ENCODE measurements at regions not wholly inside any gene's neighbourhood (a gene's known extent, or its start where the extent isn't known, plus 50 kb on each side); places are given as distances from the start of the nearest gene placed in this dataset.

GRCh38 chr2:104545055-104545454 is 308.9 kb upstream of the POU3F3 start:
- Histone ChIP-seq H3K36me3 (ENCODE audit: control insufficient read depth in 2 of 2, insufficient read depth in 2 of 2, low read length in 1 of 2) (no peaks in the 10 kb centered on the region), H3K9me3 (ENCODE audit: control insufficient read depth in 2 of 2, insufficient read depth in 1 of 2, low read length in 1 of 2) (no peaks in the 10 kb centered on the region), H3K4me1 (ENCODE audit: control insufficient read depth in 2 of 2, insufficient read depth in 2 of 2, low read length in 2 of 2) (no peaks in the 10 kb centered on the region), H3K27me3 (ENCODE audit: control insufficient read depth in 2 of 2, insufficient read depth in 1 of 2, low read length in 1 of 2) (no peaks in the 10 kb centered on the region), H3K4me3 (ENCODE audit: low read length in 2 of 2) (no peak overlapping the region), H3K27ac (ENCODE audit: low read depth in 1 of 2, low read length in 1 of 2) (no peak overlapping the region)
- DNase-seq (ENCODE audit: low read depth in 6 of 9, low spot score in 9 of 9): no peak
- 98% methylated on average over 6 of the region's 6 CpGs for WGBS

- H3K36me3 ChIP-seq (ENCODE audit: control insufficient read depth in 2 of 2, insufficient read depth in 2 of 2, low read length in 1 of 2): no peaks in the 10 kb centered on the region
- DNase-seq (ENCODE audit: low read depth in 6 of 9, low spot score in 9 of 9): no peak
- no peaks in the 10 kb centered on the region for H3K27me3 ChIP-seq (ENCODE audit: control insufficient read depth in 2 of 2, insufficient read depth in 1 of 2, low read length in 1 of 2)
- H3K27ac ChIP-seq (ENCODE audit: low read depth in 1 of 2, low read length in 1 of 2): no peak overlapping the region
- 96% methylated on average over 1 of the region's 1 CpG for WGBS
- H3K9me3 ChIP-seq (ENCODE audit: control insufficient read depth in 2 of 2, insufficient read depth in 1 of 2, low read length in 1 of 2): no peaks in the 10 kb centered on the region
- H3K4me1 ChIP-seq (ENCODE audit: control insufficient read depth in 2 of 2, insufficient read depth in 2 of 2, low read length in 2 of 2): no peaks in the 10 kb centered on the region
- no peak overlapping the region for H3K4me3 ChIP-seq (ENCODE audit: low read length in 2 of 2)
These were observed 307.4 kb upstream of the POU3F3 start for GRCh38 chr2:104546537-104546936.

- Histone ChIP-seq H3K9me3 (ENCODE audit: control insufficient read depth in 2 of 2, insufficient read depth in 1 of 2, low read length in 1 of 2) (no peaks in the 10 kb centered on the region), H3K27ac (ENCODE audit: low read depth in 1 of 2, low read length in 1 of 2) (no peak overlapping the region), H3K4me1 (ENCODE audit: control insufficient read depth in 2 of 2, insufficient read depth in 2 of 2, low read length in 2 of 2) (no peaks in the 10 kb centered on the region), H3K36me3 (ENCODE audit: control insufficient read depth in 2 of 2, insufficient read depth in 2 of 2, low read length in 1 of 2) (no peaks in the 10 kb centered on the region), H3K4me3 (ENCODE audit: low read length in 2 of 2) (no peak overlapping the region), H3K27me3 (ENCODE audit: control insufficient read depth in 2 of 2, insufficient read depth in 1 of 2, low read length in 1 of 2) (no peaks in the 10 kb centered on the region)
- no peak for DNase-seq (ENCODE audit: low read depth in 6 of 9, low spot score in 9 of 9)
- 98% methylated on average over 7 of the region's 7 CpGs for WGBS
These were observed 306.7 kb upstream of the POU3F3 start for GRCh38 chr2:104547221-104547620.

DNA sequence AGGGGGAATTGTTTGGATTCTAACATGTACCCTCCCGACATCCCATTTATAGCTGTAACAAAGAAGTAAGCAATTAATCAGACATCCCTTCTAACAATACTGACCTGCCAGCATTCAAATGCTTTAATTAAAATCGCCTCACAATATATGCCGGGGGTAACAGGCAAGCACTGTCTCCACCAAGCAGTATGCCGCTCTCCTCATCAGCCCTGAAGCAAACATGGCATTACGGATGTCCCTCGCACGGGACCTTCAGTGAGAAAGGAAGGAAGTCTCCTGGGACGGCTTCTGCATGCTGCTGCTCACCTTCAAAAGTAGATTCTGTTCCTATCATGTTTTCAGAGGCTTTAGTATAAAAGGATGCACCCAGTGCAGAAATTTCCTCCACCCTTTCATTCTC is 292.7 kb upstream of the POU3F3 start:
- no peak for DNase-seq (ENCODE audit: low read depth in 6 of 9, low spot score in 9 of 9)
- Histone ChIP-seq H3K4me1 (ENCODE audit: control insufficient read depth in 2 of 2, insufficient read depth in 2 of 2, low read length in 2 of 2) (no peaks in the 10 kb centered on the region), H3K27ac (ENCODE audit: low read depth in 1 of 2, low read length in 1 of 2) (no peak overlapping the region), H3K27me3 (ENCODE audit: control insufficient read depth in 2 of 2, insufficient read depth in 1 of 2, low read length in 1 of 2) (no peaks in the 10 kb centered on the region), H3K4me3 (ENCODE audit: low read length in 2 of 2) (no peak overlapping the region), H3K9me3 (ENCODE audit: control insufficient read depth in 2 of 2, insufficient read depth in 1 of 2, low read length in 1 of 2) (no peaks in the 10 kb centered on the region), H3K36me3 (ENCODE audit: control insufficient read depth in 2 of 2, insufficient read depth in 2 of 2, low read length in 1 of 2) (no peaks in the 10 kb centered on the region)
- WGBS: 91% methylated on average over 8 of the region's 8 CpGs

DNA sequence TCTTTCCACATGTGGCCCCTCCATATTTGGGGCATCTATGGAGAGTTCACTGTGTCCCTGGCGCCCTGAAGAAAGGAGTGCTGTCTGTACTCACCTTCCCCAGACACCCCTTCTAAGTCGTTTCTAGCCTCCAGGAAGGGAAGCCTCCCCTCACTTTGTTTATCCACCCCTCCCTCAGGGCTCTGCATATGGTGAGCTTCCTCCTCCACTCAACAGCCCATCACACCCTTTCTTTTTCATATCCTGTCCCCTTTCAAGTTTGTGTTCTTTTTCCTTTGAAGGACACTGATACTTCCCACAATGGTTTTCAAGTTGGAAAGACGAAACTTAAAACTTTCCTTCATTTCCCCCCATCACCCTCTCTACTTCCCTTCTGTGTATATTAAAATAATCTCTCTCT is 291.4 kb upstream of the POU3F3 start:
- 75% methylated on average over 3 of the region's 3 CpGs for WGBS
- Histone ChIP-seq H3K4me3 (ENCODE audit: low read length in 2 of 2) (no peak overlapping the region), H3K9me3 (ENCODE audit: control insufficient read depth in 2 of 2, insufficient read depth in 1 of 2, low read length in 1 of 2) (no peaks in the 10 kb centered on the region), H3K4me1 (ENCODE audit: control insufficient read depth in 2 of 2, insufficient read depth in 2 of 2, low read length in 2 of 2) (peaks cover 0 to 3% of the 10 kb centered on the region in 2 donors), H3K36me3 (ENCODE audit: control insufficient read depth in 2 of 2, insufficient read depth in 2 of 2, low read length in 1 of 2) (no peaks in the 10 kb centered on the region), H3K27ac (ENCODE audit: low read depth in 1 of 2, low read length in 1 of 2) (no peak overlapping the region), H3K27me3 (ENCODE audit: control insufficient read depth in 2 of 2, insufficient read depth in 1 of 2, low read length in 1 of 2) (no peaks in the 10 kb centered on the region)
- DNase-seq (ENCODE audit: low read depth in 6 of 9, low spot score in 9 of 9): no peak

DNA sequence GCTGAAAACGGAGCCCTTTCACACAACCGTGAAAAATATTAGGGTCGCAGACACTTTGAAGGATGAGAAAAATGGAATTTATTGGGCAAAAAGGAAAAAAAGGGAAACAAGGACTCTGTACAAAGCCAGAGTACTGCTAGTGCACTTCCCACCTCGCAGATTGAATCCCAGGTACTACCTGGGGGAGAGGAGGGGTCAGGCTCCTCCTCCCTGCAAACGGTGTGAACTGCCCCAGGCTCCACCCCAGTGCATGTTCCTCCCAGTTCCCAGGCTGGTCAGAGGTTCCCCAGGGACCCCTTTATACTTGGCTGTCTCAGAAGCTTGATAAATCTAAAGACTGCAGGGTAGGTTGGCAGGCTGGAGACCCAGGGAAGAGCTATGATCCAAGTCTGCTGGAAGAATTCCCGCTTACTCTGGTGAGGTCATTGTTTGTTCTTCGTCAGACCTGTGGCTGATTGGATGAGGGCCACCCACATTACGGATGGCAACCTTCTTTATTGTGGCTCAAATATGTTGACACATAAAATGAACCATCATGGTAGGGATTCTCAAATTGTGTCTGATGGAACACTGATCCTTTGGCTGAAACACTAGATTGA is 290.4 kb upstream of the POU3F3 start:
- no peak overlapping the region for H3K4me3 ChIP-seq (ENCODE audit: low read length in 2 of 2)
- H3K36me3 ChIP-seq (ENCODE audit: control insufficient read depth in 2 of 2, insufficient read depth in 2 of 2, low read length in 1 of 2): no peaks in the 10 kb centered on the region
- no peak for DNase-seq (ENCODE audit: low read depth in 6 of 9, low spot score in 9 of 9)
- 93% methylated on average over 8 of the region's 8 CpGs for WGBS
- no peaks in the 10 kb centered on the region for H3K9me3 ChIP-seq (ENCODE audit: control insufficient read depth in 2 of 2, insufficient read depth in 1 of 2, low read length in 1 of 2)
- no peaks in the 10 kb centered on the region for H3K27me3 ChIP-seq (ENCODE audit: control insufficient read depth in 2 of 2, insufficient read depth in 1 of 2, low read length in 1 of 2)
- no peak overlapping the region for H3K27ac ChIP-seq (ENCODE audit: low read depth in 1 of 2, low read length in 1 of 2)
- H3K4me1 ChIP-seq (ENCODE audit: control insufficient read depth in 2 of 2, insufficient read depth in 2 of 2, low read length in 2 of 2): peaks cover 0 to 3% of the 10 kb centered on the region in 2 donors

GRCh38 chr2:104568247-104568646 is 285.7 kb upstream of the POU3F3 start:
- H3K27me3 ChIP-seq (ENCODE audit: control insufficient read depth in 2 of 2, insufficient read depth in 1 of 2, low read length in 1 of 2): no peaks in the 10 kb centered on the region
- no peak overlapping the region for H3K27ac ChIP-seq (ENCODE audit: low read depth in 1 of 2, low read length in 1 of 2)
- WGBS: 98% methylated on average over 4 of the region's 4 CpGs
- no peak overlapping the region for H3K4me3 ChIP-seq (ENCODE audit: low read length in 2 of 2)
- no peaks in the 10 kb centered on the region for H3K9me3 ChIP-seq (ENCODE audit: control insufficient read depth in 2 of 2, insufficient read depth in 1 of 2, low read length in 1 of 2)
- H3K36me3 ChIP-seq (ENCODE audit: control insufficient read depth in 2 of 2, insufficient read depth in 2 of 2, low read length in 1 of 2): no peaks in the 10 kb centered on the region
- H3K4me1 ChIP-seq (ENCODE audit: control insufficient read depth in 2 of 2, insufficient read depth in 2 of 2, low read length in 2 of 2): peaks cover 0 to 3% of the 10 kb centered on the region in 2 donors
- DNase-seq (ENCODE audit: low read depth in 6 of 9, low spot score in 9 of 9): no peak

- H3K27me3 ChIP-seq (ENCODE audit: control insufficient read depth in 2 of 2, insufficient read depth in 1 of 2, low read length in 1 of 2): no peaks in the 10 kb centered on the region
- peaks cover 4 to 15% of the 10 kb centered on the region in 2 donors for H3K4me1 ChIP-seq (ENCODE audit: control insufficient read depth in 2 of 2, insufficient read depth in 2 of 2, low read length in 2 of 2)
- H3K36me3 ChIP-seq (ENCODE audit: control insufficient read depth in 2 of 2, insufficient read depth in 2 of 2, low read length in 1 of 2): no peaks in the 10 kb centered on the region
- no peak overlapping the region for H3K4me3 ChIP-seq (ENCODE audit: low read length in 2 of 2)
- no peak overlapping the region for H3K27ac ChIP-seq (ENCODE audit: low read depth in 1 of 2, low read length in 1 of 2)
- WGBS: 97% methylated on average over 2 of the region's 2 CpGs
- no peaks in the 10 kb centered on the region for H3K9me3 ChIP-seq (ENCODE audit: control insufficient read depth in 2 of 2, insufficient read depth in 1 of 2, low read length in 1 of 2)
- no peak for DNase-seq (ENCODE audit: low read depth in 6 of 9, low spot score in 9 of 9)
These were observed 283.7 kb upstream of the POU3F3 start for GRCh38 chr2:104570259-104570658.

- Histone ChIP-seq H3K4me3 (ENCODE audit: low read length in 2 of 2) (no peak overlapping the region), H3K4me1 (ENCODE audit: control insufficient read depth in 2 of 2, insufficient read depth in 2 of 2, low read length in 2 of 2) (peaks cover 4 to 12% of the 10 kb centered on the region in 2 donors), H3K27ac (ENCODE audit: low read depth in 1 of 2, low read length in 1 of 2) (no peak overlapping the region), H3K27me3 (ENCODE audit: control insufficient read depth in 2 of 2, insufficient read depth in 1 of 2, low read length in 1 of 2) (no peaks in the 10 kb centered on the region), H3K36me3 (ENCODE audit: control insufficient read depth in 2 of 2, insufficient read depth in 2 of 2, low read length in 1 of 2) (no peaks in the 10 kb centered on the region), H3K9me3 (ENCODE audit: control insufficient read depth in 2 of 2, insufficient read depth in 1 of 2, low read length in 1 of 2) (no peaks in the 10 kb centered on the region)
- 92% methylated on average over 4 of the region's 4 CpGs for WGBS
- no peak for DNase-seq (ENCODE audit: low read depth in 6 of 9, low spot score in 9 of 9)
These were observed 281.1 kb upstream of the POU3F3 start for GRCh38 chr2:104572834-104573233.

DNA sequence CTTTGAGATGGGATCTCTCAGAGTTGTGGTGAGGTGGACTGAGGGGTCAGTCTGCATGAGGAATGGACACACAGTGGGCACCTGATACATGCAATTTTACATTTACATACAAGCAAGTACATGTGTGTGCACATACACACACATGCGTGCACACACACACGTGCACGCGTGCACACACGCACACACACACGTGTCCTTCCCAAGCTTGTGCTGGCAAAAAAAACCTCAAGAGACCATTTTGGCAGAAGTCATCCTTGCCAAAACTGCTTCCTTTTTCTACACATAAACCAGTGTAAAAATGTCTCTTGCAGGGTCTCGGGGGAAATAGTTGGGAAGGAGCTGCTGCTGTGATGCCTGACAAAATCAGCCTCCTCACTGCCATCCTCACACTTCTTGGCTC is 279.5 kb upstream of the POU3F3 start:
- WGBS: 96% methylated on average over 7 of the region's 7 CpGs
- no peaks in the 10 kb centered on the region for H3K9me3 ChIP-seq (ENCODE audit: control insufficient read depth in 2 of 2, insufficient read depth in 1 of 2, low read length in 1 of 2)

More for the DNA sequence above, 279.5 kb upstream of the POU3F3 start:
- Histone ChIP-seq H3K4me1 (ENCODE audit: control insufficient read depth in 2 of 2, insufficient read depth in 2 of 2, low read length in 2 of 2) (peaks cover 4 to 12% of the 10 kb centered on the region in 2 donors), H3K36me3 (ENCODE audit: control insufficient read depth in 2 of 2, insufficient read depth in 2 of 2, low read length in 1 of 2) (no peaks in the 10 kb centered on the region), H3K4me3 (ENCODE audit: low read length in 2 of 2) (no peak overlapping the region), H3K27ac (ENCODE audit: low read depth in 1 of 2, low read length in 1 of 2) (no peak overlapping the region), H3K27me3 (ENCODE audit: control insufficient read depth in 2 of 2, insufficient read depth in 1 of 2, low read length in 1 of 2) (no peaks in the 10 kb centered on the region)
- no peak for DNase-seq (ENCODE audit: low read depth in 6 of 9, low spot score in 9 of 9)
